ENCODE measurements at regions not wholly inside any gene's neighbourhood (a gene's known extent, or its start where the extent isn't known, plus 50 kb on each side); places are given as distances from the start of the nearest gene placed in this dataset.

GRCh38 chr20:62557999-62558408, 82.2 kb upstream of the GATA5 start:
- TF ChIP-seq CTCF (conservative IDR thresholded peaks at IDR 0.05; ENCODE audit: low read length) (no peak), EZH2phosphoT487 (IDR thresholded peaks at IDR 0.05; ENCODE audit: borderline replicate concordance) (no peak)
